Mesothelial cell of epicardium (in vitro differentiated cells): ENCODE measurements at regions not wholly inside any gene's neighbourhood (a gene's known extent, or its start where the extent isn't known, plus 50 kb on each side); places are given as distances from the start of the nearest gene placed in this dataset.
"Not testable (repeated sequence)": the region's sequence is repeated elsewhere in the genome, so short reads cannot be mapped to it uniquely, and the experiment has no call there.

Experiments used
- DNase-seq, 2 experiments: peaks; one replicate each; pipeline ENCODE4 v3.0.0; 2021; ENCODE audit warnings: low spot score in 2 of 2; ENCODE audit not compliant: unreplicated experiment in 2 of 2
- H3K27ac Mint-ChIP-seq: 2 replicates; pipeline ENCODE4 v1.8.0; 2021; ENCODE audit warnings: mixed read lengths
- H3K27me3 Mint-ChIP-seq: 2 replicates; pipeline ENCODE4 v1.8.0; 2021; ENCODE audit warnings: low read depth, mixed read lengths
- H3K36me3 Mint-ChIP-seq: 2 replicates; pipeline ENCODE4 v1.8.0; 2021; ENCODE audit warnings: mixed read lengths
- H3K4me1 Mint-ChIP-seq: 2 replicates; pipeline ENCODE4 v1.8.0; 2021; ENCODE audit warnings: mixed read lengths
- H3K4me3 Mint-ChIP-seq: 2 replicates; pipeline ENCODE4 v1.8.0; 2021; ENCODE audit warnings: mild to moderate bottlenecking, moderate library complexity, mixed read lengths
- H3K9me3 Mint-ChIP-seq: 2 replicates; pipeline ENCODE4 v1.8.0; 2021; ENCODE audit warnings: mixed read lengths
- CTCF ChIP-seq: fragments of 200-600 bp; sonication (generic); IDR thresholded peaks from one replicate; pipeline ENCODE4 v1.5.0; 2021; ENCODE audit warnings: antibody characterized with exemption; ENCODE audit not compliant: unreplicated experiment

DNA sequence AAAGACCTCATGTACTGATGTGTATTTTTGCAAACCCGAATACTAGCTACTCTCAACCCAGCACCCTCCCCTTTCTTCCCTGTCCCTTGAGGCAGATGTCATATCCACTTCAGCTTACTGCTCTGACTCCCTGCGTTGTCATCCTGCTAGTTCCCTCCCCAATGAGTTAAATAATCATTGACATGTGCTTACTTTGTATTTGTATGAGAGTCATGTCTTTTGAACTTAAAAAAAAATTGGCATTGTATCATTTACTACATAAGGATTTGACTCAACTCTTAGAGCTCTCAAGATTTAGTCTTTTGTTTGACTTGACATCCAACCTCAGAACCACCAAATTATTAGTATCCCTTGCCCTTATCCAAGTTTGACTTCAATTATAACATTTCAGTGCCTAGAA is 219.7 kb upstream of the TUT7 start:
- Mint-ChIP-seq H3K36me3 (peaks cover 5% of the 10 kb centered on the region), H3K4me3 (no peak overlapping the region), H3K9me3 (peaks cover 28% of the 10 kb centered on the region), H3K4me1 (peaks cover 19% of the 10 kb centered on the region), H3K27ac (no peak overlapping the region), H3K27me3 (peaks cover 22% of the 10 kb centered on the region)
- no peak for TF ChIP-seq CTCF
- no peak for DNase-seq

- peaks cover 13% of the 10 kb centered on the region for H3K27me3 Mint-ChIP-seq
- H3K4me3 Mint-ChIP-seq = no peak overlapping the region
- peaks cover 37% of the 10 kb centered on the region for H3K9me3 Mint-ChIP-seq
- TF ChIP-seq CTCF = no peak
- peaks cover 10% of the 10 kb centered on the region for H3K36me3 Mint-ChIP-seq
- DNase-seq = no peak
- peaks cover 9% of the 10 kb centered on the region for H3K4me1 Mint-ChIP-seq
- H3K27ac Mint-ChIP-seq = no peak overlapping the region
Observed at GRCh38 chr9:86572904-86573303, 218.7 kb upstream of the TUT7 start.

GRCh38 chr9:86565603-86566002 is 211.4 kb upstream of the TUT7 start:
- H3K36me3 Mint-ChIP-seq, H3K4me3 Mint-ChIP-seq, H3K27me3 Mint-ChIP-seq, DNase-seq, H3K27ac Mint-ChIP-seq: not testable (repeated sequence)
- Mint-ChIP-seq H3K9me3 (peaks cover 35% of the 10 kb centered on the region), H3K4me1 (peaks cover 18% of the 10 kb centered on the region)

- Mint-ChIP-seq H3K9me3 (peaks cover 26% of the 10 kb centered on the region), H3K36me3 (peaks cover 5% of the 10 kb centered on the region), H3K4me3 (no peak overlapping the region), H3K27ac (peak overlapping the region; percentile 36), H3K27me3 (peaks cover 5% of the 10 kb centered on the region), H3K4me1 (peaks cover 18% of the 10 kb centered on the region)
- TF ChIP-seq CTCF = no peak
- no peak for DNase-seq
Observed at GRCh38 chr9:86563936-86564335, 209.7 kb upstream of the TUT7 start.

DNA sequence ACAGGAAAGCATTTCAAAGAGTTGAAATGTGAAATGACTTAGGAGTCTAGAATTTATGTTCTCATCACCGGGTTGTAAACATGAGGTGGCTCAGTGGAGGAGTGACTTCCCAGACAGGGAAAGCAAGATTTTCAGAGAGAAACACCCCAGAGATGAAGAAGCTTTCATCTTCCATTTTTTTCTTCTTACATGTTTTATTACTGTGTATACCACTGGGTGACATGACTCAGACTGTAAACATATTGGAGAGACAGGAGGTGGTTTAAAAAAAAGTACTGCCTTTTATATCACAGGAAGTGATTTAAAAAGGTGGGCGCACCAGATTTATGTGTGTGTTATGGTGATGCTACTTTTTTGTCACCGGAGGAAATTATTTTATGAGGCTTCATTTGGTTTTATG is 209.1 kb upstream of the TUT7 start:
- H3K4me3 Mint-ChIP-seq = no peak overlapping the region
- peaks cover 2% of the 10 kb centered on the region for H3K36me3 Mint-ChIP-seq
- H3K9me3 Mint-ChIP-seq = peaks cover 22% of the 10 kb centered on the region
- peak overlapping the region; percentile 36 for H3K27ac Mint-ChIP-seq
- H3K4me1 Mint-ChIP-seq = peaks cover 18% of the 10 kb centered on the region
- no peak for DNase-seq
- TF ChIP-seq CTCF = no peak
- H3K27me3 Mint-ChIP-seq = peaks cover 6% of the 10 kb centered on the region

GRCh38 chr9:86562691-86563090 is 208.5 kb upstream of the TUT7 start:
- Mint-ChIP-seq H3K27ac (peak overlapping the region; percentile 36), H3K9me3 (peaks cover 15% of the 10 kb centered on the region), H3K4me1 (peaks cover 18% of the 10 kb centered on the region), H3K27me3 (peaks cover 5% of the 10 kb centered on the region), H3K36me3 (no peaks in the 10 kb centered on the region), H3K4me3 (no peak overlapping the region)
- DNase-seq = no peak
- no peak for TF ChIP-seq CTCF
